ENCODE measurements at regions not wholly inside any gene's neighbourhood (a gene's known extent, or its start where the extent isn't known, plus 50 kb on each side); places are given as distances from the start of the nearest gene placed in this dataset.
"Not testable (repeated sequence)": the region's sequence is repeated elsewhere in the genome, so short reads cannot be mapped to it uniquely, and the experiment has no call there.

DNA sequence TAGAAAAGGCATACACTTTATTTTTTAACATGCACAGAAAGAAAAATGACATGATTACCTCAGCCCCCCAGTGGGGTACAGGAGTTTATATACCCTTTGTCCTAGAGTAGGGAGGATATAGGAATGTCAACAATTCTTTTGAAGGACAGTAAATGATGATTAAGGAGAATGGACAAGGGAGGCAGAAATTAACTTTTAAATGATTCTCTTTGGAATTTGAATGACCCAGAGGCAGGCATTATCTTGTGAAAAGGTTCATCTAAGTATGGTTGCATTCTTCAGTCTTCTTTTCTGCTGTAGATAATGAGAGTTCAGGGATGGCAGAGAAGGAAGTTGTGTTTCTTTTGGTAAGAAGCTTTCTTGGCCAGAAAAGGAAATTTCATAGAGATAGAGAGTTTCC is 971.3 kb downstream of the CNTNAP5 start:
- TF ChIP-seq CTCF (IDR thresholded peaks at IDR 0.05; ENCODE audit: insufficient read depth, low read length) = no peak
- H3K4me3 ChIP-seq (ENCODE audit: low read depth, low read length) = no peak overlapping the region
- no peak for DNase-seq (ENCODE audit: low read depth)

- no peak for TF ChIP-seq CTCF (IDR thresholded peaks at IDR 0.05; ENCODE audit: insufficient read depth, low read length)
- DNase-seq (ENCODE audit: low read depth) = no peak
These were observed 974.8 kb downstream of the CNTNAP5 start for GRCh38 chr2:124999906-125000305.

GRCh38 chr2:125004106-125004800 is 979.2 kb downstream of the CNTNAP5 start:
- no peak overlapping the region for H3K4me3 ChIP-seq (ENCODE audit: low read depth, low read length)
- DNase-seq (ENCODE audit: low read depth) = no peak
- no peak for TF ChIP-seq CTCF (IDR thresholded peaks at IDR 0.05; ENCODE audit: insufficient read depth, low read length)

More at GRCh38 chr2:124999906-125000305, 974.8 kb downstream of the CNTNAP5 start:
- no peak overlapping the region for H3K4me3 ChIP-seq (ENCODE audit: low read depth, low read length)

DNA sequence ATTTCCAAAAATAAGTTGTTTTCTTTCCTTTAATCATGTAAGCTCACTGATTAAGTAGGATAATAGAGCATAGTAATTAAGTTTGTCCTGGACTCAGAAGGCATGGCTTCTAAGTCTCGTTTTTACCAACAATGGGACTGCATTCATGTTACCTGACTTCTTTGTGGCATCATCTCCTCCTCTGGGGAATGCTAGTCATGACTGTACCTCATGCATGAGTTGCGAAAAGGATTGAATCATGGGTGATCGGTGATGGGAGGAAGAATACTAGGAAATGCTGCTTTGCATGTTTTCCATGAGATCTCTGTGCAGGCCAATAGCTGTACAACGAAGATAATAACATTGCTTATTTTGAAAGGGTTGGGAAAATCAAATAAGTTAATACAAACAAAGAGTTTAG is 981.6 kb downstream of the CNTNAP5 start:
- TF ChIP-seq CTCF (IDR thresholded peaks at IDR 0.05; ENCODE audit: insufficient read depth, low read length) = no peak
- no peak overlapping the region for H3K4me3 ChIP-seq (ENCODE audit: low read depth, low read length)

DNA sequence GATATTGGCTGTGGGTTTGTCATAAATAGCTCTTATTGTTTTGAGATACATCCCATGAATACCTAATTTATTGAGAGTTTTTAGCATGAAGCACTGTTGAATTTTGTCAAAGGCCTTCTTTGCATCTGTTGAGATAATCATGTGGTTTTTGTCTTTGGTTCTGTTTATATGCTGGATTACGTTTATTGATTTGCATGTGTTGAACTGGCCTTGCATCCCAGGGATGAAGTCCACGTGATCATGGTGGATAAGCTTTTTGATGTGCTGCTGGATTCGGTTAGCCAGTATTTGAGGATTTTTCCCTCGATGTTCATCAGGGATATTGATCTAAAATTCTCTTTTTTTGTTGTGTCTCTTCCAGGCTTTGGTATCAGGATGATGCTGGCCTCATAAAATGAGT is 1003.6 kb downstream of the CNTNAP5 start:
- not testable (repeated sequence) for DNase-seq (ENCODE audit: low read depth); H3K4me3 ChIP-seq (ENCODE audit: low read depth, low read length)

More for the DNA sequence above, 981.6 kb downstream of the CNTNAP5 start:
- DNase-seq (ENCODE audit: low read depth) = no peak

GRCh38 chr2:125033871-125034270 is 1008.8 kb downstream of the CNTNAP5 start:
- TF ChIP-seq CTCF (IDR thresholded peaks at IDR 0.05; ENCODE audit: insufficient read depth, low read length) = no peak

GRCh38 chr2:125037135-125037653 is 1012.1 kb downstream of the CNTNAP5 start:
- H3K4me3 ChIP-seq (ENCODE audit: low read depth, low read length) = no peak overlapping the region
- TF ChIP-seq CTCF (IDR thresholded peaks at IDR 0.05; ENCODE audit: insufficient read depth, low read length) = no peak
- no peak for DNase-seq (ENCODE audit: low read depth)

More at GRCh38 chr2:125033871-125034270, 1008.8 kb downstream of the CNTNAP5 start:
- H3K4me3 ChIP-seq (ENCODE audit: low read depth, low read length) = no peak overlapping the region
- DNase-seq (ENCODE audit: low read depth) = no peak

Measured in fibroblast of the aortic adventitia (primary cell).